ENCODE measurements at regions not wholly inside any gene's neighbourhood (a gene's known extent, or its start where the extent isn't known, plus 50 kb on each side); places are given as distances from the start of the nearest gene placed in this dataset.
"Not testable (repeated sequence)": the region's sequence is repeated elsewhere in the genome, so short reads cannot be mapped to it uniquely, and the experiment has no call there.

- TF ChIP-seq YY1 (IDR thresholded peaks at IDR 0.05; ENCODE audit: insufficient read depth, insufficient read length) (no peak), SUZ12 (IDR thresholded peaks at IDR 0.05; ENCODE audit: extremely low read depth, insufficient read depth, insufficient read length) (no peak), ZNF274 (IDR thresholded peaks at IDR 0.05; ENCODE audit: low read depth, low read length) (no peak)
- DNase-seq (ENCODE audit: low read depth, low spot score) = no peak
- Histone ChIP-seq H3K27me3 (ENCODE audit: insufficient read depth, insufficient read length) (no peaks in the 10 kb centered on the region), H3K9me3 (ENCODE audit: insufficient read depth, low read length) (no peaks in the 10 kb centered on the region), H3K36me3 (ENCODE audit: insufficient read depth, insufficient read length, low read length) (no peaks in the 10 kb centered on the region), H3K9ac (ENCODE audit: insufficient read length, low read depth) (no peak overlapping the region), H3K4me3 (ENCODE audit: insufficient read length, low read depth) (no peak overlapping the region), H3K4me1 (ENCODE audit: insufficient read depth, insufficient read length) (no peaks in the 10 kb centered on the region)
These were observed 1919.3 kb downstream of the PCDH9 start for GRCh38 chr13:65310663-65311328.

- Histone ChIP-seq H3K27me3 (ENCODE audit: insufficient read depth, insufficient read length) (no peaks in the 10 kb centered on the region), H3K4me3 (ENCODE audit: insufficient read length, low read depth) (no peak overlapping the region), H3K9ac (ENCODE audit: insufficient read length, low read depth) (no peak overlapping the region), H3K4me1 (ENCODE audit: insufficient read depth, insufficient read length) (no peaks in the 10 kb centered on the region), H3K9me3 (ENCODE audit: insufficient read depth, low read length) (no peaks in the 10 kb centered on the region), H3K36me3 (ENCODE audit: insufficient read depth, insufficient read length, low read length) (no peaks in the 10 kb centered on the region)
- no peak for DNase-seq (ENCODE audit: low read depth, low spot score)
- TF ChIP-seq SUZ12 (IDR thresholded peaks at IDR 0.05; ENCODE audit: extremely low read depth, insufficient read depth, insufficient read length) (no peak), YY1 (IDR thresholded peaks at IDR 0.05; ENCODE audit: insufficient read depth, insufficient read length) (no peak), ZNF274 (IDR thresholded peaks at IDR 0.05; ENCODE audit: low read depth, low read length) (no peak)
These were observed 1920.2 kb downstream of the PCDH9 start for GRCh38 chr13:65309906-65310305.

- H3K36me3 ChIP-seq (ENCODE audit: insufficient read depth, insufficient read length, low read length); H3K9ac ChIP-seq (ENCODE audit: insufficient read length, low read depth); H3K4me1 ChIP-seq (ENCODE audit: insufficient read depth, insufficient read length); H3K27me3 ChIP-seq (ENCODE audit: insufficient read depth, insufficient read length); H3K4me3 ChIP-seq (ENCODE audit: insufficient read length, low read depth); H3K9me3 ChIP-seq (ENCODE audit: insufficient read depth, low read length); DNase-seq (ENCODE audit: low read depth, low spot score): not testable (repeated sequence)
These were observed 1921.4 kb downstream of the PCDH9 start for GRCh38 chr13:65308729-65309128.

GRCh38 chr13:65307056-65307455 lies 1923.1 kb downstream of the PCDH9 start:
- Histone ChIP-seq H3K36me3 (ENCODE audit: insufficient read depth, insufficient read length, low read length) (no peaks in the 10 kb centered on the region), H3K27me3 (ENCODE audit: insufficient read depth, insufficient read length) (no peaks in the 10 kb centered on the region), H3K4me3 (ENCODE audit: insufficient read length, low read depth) (no peak overlapping the region), H3K9me3 (ENCODE audit: insufficient read depth, low read length) (no peaks in the 10 kb centered on the region), H3K4me1 (ENCODE audit: insufficient read depth, insufficient read length) (no peaks in the 10 kb centered on the region), H3K9ac (ENCODE audit: insufficient read length, low read depth) (no peak overlapping the region)
- DNase-seq (ENCODE audit: low read depth, low spot score) = no peak
- no peak for TF ChIP-seq ZNF274 (IDR thresholded peaks at IDR 0.05; ENCODE audit: low read depth, low read length)
- no peak for TF ChIP-seq YY1 (IDR thresholded peaks at IDR 0.05; ENCODE audit: insufficient read depth, insufficient read length)
- no peak for TF ChIP-seq SUZ12 (IDR thresholded peaks at IDR 0.05; ENCODE audit: extremely low read depth, insufficient read depth, insufficient read length)

- TF ChIP-seq ZNF274 (IDR thresholded peaks at IDR 0.05; ENCODE audit: low read depth, low read length) (no peak), SUZ12 (IDR thresholded peaks at IDR 0.05; ENCODE audit: extremely low read depth, insufficient read depth, insufficient read length) (no peak), YY1 (IDR thresholded peaks at IDR 0.05; ENCODE audit: insufficient read depth, insufficient read length) (no peak)
These were observed 1927.4 kb downstream of the PCDH9 start for GRCh38 chr13:65302691-65303090.

GRCh38 chr13:65301506-65301905 lies 1928.6 kb downstream of the PCDH9 start:
- no peaks in the 10 kb centered on the region for H3K9me3 ChIP-seq (ENCODE audit: insufficient read depth, low read length)
- TF ChIP-seq ZNF274 (IDR thresholded peaks at IDR 0.05; ENCODE audit: low read depth, low read length) (no peak), YY1 (IDR thresholded peaks at IDR 0.05; ENCODE audit: insufficient read depth, insufficient read length) (no peak), SUZ12 (IDR thresholded peaks at IDR 0.05; ENCODE audit: extremely low read depth, insufficient read depth, insufficient read length) (no peak)

More at GRCh38 chr13:65302691-65303090, 1927.4 kb downstream of the PCDH9 start:
- no peaks in the 10 kb centered on the region for H3K9me3 ChIP-seq (ENCODE audit: insufficient read depth, low read length)
- H3K27me3 ChIP-seq (ENCODE audit: insufficient read depth, insufficient read length) = no peaks in the 10 kb centered on the region
- no peaks in the 10 kb centered on the region for H3K4me1 ChIP-seq (ENCODE audit: insufficient read depth, insufficient read length)
- no peak overlapping the region for H3K9ac ChIP-seq (ENCODE audit: insufficient read length, low read depth)
- no peak overlapping the region for H3K4me3 ChIP-seq (ENCODE audit: insufficient read length, low read depth)
- H3K36me3 ChIP-seq (ENCODE audit: insufficient read depth, insufficient read length, low read length) = no peaks in the 10 kb centered on the region
- no peak for DNase-seq (ENCODE audit: low read depth, low spot score)

GRCh38 chr13:65300220-65300619 lies 1929.9 kb downstream of the PCDH9 start:
- DNase-seq (ENCODE audit: low read depth, low spot score) = no peak
- Histone ChIP-seq H3K27me3 (ENCODE audit: insufficient read depth, insufficient read length) (no peaks in the 10 kb centered on the region), H3K4me3 (ENCODE audit: insufficient read length, low read depth) (no peak overlapping the region), H3K36me3 (ENCODE audit: insufficient read depth, insufficient read length, low read length) (no peaks in the 10 kb centered on the region), H3K4me1 (ENCODE audit: insufficient read depth, insufficient read length) (no peaks in the 10 kb centered on the region), H3K9me3 (ENCODE audit: insufficient read depth, low read length) (no peaks in the 10 kb centered on the region), H3K9ac (ENCODE audit: insufficient read length, low read depth) (no peak overlapping the region)
- TF ChIP-seq ZNF274 (IDR thresholded peaks at IDR 0.05; ENCODE audit: low read depth, low read length) (no peak), SUZ12 (IDR thresholded peaks at IDR 0.05; ENCODE audit: extremely low read depth, insufficient read depth, insufficient read length) (no peak), YY1 (IDR thresholded peaks at IDR 0.05; ENCODE audit: insufficient read depth, insufficient read length) (no peak)

More at GRCh38 chr13:65301506-65301905, 1928.6 kb downstream of the PCDH9 start:
- Histone ChIP-seq H3K4me3 (ENCODE audit: insufficient read length, low read depth) (no peak overlapping the region), H3K36me3 (ENCODE audit: insufficient read depth, insufficient read length, low read length) (no peaks in the 10 kb centered on the region), H3K9ac (ENCODE audit: insufficient read length, low read depth) (no peak overlapping the region), H3K27me3 (ENCODE audit: insufficient read depth, insufficient read length) (no peaks in the 10 kb centered on the region), H3K4me1 (ENCODE audit: insufficient read depth, insufficient read length) (no peaks in the 10 kb centered on the region)
- no peak for DNase-seq (ENCODE audit: low read depth, low spot score)
